ENCODE measurements at regions not wholly inside any gene's neighbourhood (a gene's known extent, or its start where the extent isn't known, plus 50 kb on each side); places are given as distances from the start of the nearest gene placed in this dataset.

DNA sequence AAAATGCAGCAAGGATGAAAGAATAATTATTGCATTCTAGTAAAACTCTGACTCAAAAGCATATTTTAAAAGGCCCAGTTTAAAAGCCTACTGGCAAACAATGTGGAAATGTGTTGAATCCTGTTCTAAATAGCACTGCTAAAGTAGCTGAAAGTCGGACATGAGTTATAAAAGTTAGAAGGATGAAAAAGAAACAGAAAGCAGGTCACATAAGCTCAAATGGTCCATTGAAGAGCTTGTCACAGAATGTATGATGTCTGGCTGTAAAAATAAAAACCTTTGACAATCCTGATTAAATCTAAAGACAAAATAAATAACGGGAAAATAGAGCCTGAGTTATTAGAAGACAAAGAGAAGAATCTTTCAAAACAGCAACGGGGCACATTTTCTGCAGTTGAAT, 218.6 kb upstream of the UFL1 start:
- TF ChIP-seq, protein P1, sequence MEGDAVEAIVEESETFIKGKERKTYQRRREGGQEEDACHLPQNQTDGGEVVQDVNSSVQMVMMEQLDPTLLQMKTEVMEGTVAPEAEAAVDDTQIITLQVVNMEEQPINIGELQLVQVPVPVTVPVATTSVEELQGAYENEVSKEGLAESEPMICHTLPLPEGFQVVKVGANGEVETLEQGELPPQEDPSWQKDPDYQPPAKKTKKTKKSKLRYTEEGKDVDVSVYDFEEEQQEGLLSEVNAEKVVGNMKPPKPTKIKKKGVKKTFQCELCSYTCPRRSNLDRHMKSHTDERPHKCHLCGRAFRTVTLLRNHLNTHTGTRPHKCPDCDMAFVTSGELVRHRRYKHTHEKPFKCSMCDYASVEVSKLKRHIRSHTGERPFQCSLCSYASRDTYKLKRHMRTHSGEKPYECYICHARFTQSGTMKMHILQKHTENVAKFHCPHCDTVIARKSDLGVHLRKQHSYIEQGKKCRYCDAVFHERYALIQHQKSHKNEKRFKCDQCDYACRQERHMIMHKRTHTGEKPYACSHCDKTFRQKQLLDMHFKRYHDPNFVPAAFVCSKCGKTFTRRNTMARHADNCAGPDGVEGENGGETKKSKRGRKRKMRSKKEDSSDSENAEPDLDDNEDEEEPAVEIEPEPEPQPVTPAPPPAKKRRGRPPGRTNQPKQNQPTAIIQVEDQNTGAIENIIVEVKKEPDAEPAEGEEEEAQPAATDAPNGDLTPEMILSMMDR (IDR thresholded peaks at IDR 0.05; ENCODE audit: low read depth, low read length), result no peak
- no peak for DNase-seq (ENCODE audit: low read depth in 2 of 2)

DNA sequence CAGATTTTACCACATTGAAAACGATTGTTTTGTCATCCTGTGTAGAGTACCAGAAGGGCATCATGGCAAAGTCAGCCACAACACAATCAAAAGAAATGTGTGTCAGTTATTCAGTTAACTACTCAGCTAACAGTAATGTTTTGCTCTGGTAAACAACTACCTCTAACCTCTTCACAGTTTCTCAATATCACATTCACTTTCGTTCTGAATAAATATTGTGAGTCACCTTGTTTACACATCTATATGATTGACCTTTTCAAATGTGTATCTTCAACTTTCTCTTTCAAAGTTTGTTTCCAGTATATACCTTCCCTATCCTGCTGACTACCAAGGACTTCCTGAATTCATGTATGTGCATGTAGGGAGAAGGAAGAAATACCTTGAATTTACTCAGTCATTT, 216.6 kb upstream of the UFL1 start:
- no peak for DNase-seq (ENCODE audit: low read depth in 2 of 2)
- no peak overlapping the region for H3K4me3 ChIP-seq (replicated peaks in 1 of 2; ENCODE audit: low read depth in 2 of 2, low read length in 2 of 2)
- TF ChIP-seq, protein P1 (IDR thresholded peaks at IDR 0.05; ENCODE audit: low read depth, low read length), result no peak

More for the DNA sequence above, 218.6 kb upstream of the UFL1 start:
- no peak overlapping the region for H3K4me3 ChIP-seq (replicated peaks in 1 of 2; ENCODE audit: low read depth in 2 of 2, low read length in 2 of 2)

DNA sequence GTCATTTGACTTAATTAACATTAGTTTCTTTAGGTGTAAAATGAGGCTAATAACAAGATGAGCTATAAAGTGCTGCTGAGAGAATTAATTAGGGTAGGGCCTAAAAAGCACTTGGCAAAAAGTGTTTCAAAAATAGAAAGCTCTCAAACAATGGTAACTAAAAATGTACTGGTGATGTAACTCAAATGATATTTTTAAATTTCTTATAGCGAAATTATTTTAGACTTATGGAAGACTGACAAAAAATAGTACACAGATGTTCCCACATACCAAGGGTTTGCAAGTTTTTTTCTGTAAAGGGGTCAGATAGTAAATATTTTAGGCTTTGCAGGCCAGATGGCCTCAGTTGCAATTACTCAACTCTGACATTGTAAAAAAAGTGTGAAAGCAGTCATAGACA, 190.7 kb upstream of the UFL1 start:
- H3K4me3 ChIP-seq (replicated peaks in 1 of 2; ENCODE audit: low read depth in 2 of 2, low read length in 2 of 2), result no peak overlapping the region
- DNase-seq (ENCODE audit: low read depth in 2 of 2), result no peak
- TF ChIP-seq, protein P1 (IDR thresholded peaks at IDR 0.05; ENCODE audit: low read depth, low read length), result no peak

DNA sequence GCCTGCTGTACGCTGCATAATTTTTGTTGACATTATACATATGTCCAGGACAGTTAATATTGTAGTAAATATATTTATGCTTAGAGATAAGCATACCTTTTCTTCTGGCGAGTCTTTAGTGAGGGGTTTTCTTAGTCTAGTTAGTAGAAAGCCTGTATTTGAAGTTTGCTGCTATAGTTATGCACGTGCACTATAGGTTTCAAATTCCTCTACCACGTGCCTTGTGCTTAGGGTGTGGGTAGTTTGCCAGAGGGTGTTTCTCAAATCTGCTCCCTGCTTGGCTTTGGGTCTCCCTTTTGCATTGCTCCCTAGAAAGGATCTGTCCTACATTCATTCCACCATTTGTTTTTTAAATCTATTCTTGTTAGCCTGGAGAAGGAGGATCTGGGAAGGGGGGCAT, 181.4 kb upstream of the UFL1 start:
- H3K4me3 ChIP-seq (replicated peaks in 1 of 2; ENCODE audit: low read depth in 2 of 2, low read length in 2 of 2), result no peak overlapping the region
- DNase-seq (ENCODE audit: low read depth in 2 of 2), result no peak
- TF ChIP-seq, protein P1 (IDR thresholded peaks at IDR 0.05; ENCODE audit: low read depth, low read length), result no peak

DNA sequence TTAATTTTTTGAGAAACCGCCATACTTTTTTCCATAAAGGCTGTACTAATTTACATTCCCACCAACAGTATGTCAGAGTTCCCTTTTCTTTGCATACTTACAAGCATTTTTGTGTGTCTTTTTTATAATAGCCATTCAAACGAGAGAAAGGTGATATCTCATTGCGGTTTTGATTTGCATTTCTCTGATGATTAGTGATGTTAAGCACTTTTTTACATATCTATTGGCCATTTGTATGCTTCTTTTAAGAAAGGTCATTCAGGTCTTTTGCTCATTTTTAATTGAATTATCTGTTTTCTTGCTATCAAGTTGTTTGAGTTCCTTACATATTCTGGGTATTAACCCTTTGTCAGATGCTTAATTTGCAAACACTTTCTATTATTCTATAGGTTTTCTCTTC, 176.1 kb upstream of the UFL1 start:
- DNase-seq (ENCODE audit: low read depth in 2 of 2), result no peak
- TF ChIP-seq, protein P1 (IDR thresholded peaks at IDR 0.05; ENCODE audit: low read depth, low read length), result no peak

DNA sequence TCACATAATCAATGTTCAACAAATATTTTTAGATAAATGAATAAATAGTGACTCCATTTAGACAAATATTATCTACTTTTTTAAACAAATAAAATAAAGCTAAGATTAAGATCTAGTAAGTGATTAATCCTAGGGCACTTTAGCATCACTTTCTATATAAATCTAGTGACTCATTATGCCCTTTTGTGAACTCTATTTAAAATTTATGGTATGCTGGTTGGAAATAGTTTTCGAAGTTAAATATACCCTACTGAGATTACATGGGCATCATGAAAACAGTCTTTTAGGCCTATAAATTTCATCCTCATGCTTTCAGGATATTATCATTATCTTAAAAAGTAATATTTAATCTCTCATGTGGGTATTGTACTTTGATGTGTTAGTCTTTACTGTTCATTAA, 140.4 kb upstream of the UFL1 start:
- no peak overlapping the region for H3K4me3 ChIP-seq (replicated peaks in 1 of 2; ENCODE audit: low read depth in 2 of 2, low read length in 2 of 2)
- DNase-seq (ENCODE audit: low read depth in 2 of 2), result no peak
- TF ChIP-seq, protein P1 (IDR thresholded peaks at IDR 0.05; ENCODE audit: low read depth, low read length), result no peak

More for the DNA sequence above, 176.1 kb upstream of the UFL1 start:
- H3K4me3 ChIP-seq (replicated peaks in 1 of 2; ENCODE audit: low read depth in 2 of 2, low read length in 2 of 2), result no peak overlapping the region

DNA sequence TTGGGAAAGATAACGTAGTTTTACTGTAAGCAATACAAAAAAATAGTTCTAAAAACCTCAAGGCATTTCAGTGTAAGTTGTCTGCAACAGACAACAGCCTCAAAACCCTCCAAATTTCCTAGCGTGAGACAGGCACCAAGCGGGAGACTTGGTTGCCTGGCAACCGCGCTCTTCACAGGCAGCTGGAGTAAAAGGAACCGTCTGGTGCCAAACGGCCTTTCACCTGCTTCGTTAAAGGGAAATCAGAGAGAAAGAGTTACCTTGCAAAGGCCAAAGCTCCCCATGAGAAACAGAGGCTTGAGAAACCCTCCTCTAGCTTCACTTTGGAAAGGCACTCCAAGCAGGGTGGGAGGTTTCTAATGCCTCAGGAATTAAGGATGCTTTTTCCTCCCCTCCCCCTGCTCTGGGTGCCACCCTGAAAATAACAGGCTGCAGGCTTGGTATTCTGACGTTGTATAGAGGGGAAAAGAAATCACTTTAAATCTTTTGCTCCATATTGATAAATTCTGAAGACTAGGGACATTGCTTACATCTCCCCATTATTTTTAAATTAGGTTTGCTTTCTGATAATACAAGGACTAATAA, 129.7 kb upstream of the UFL1 start:
- no peak overlapping the region for H3K4me3 ChIP-seq (replicated peaks in 1 of 2; ENCODE audit: low read depth in 2 of 2, low read length in 2 of 2)
- DNase-seq (ENCODE audit: low read depth in 2 of 2), result peak in 1 of 2 donors; percentile 0
- TF ChIP-seq, protein P1 (IDR thresholded peaks at IDR 0.05; ENCODE audit: low read depth, low read length), result no peak
